ENCODE measurements at regions not wholly inside any gene's neighbourhood (a gene's known extent, or its start where the extent isn't known, plus 50 kb on each side); places are given as distances from the start of the nearest gene placed in this dataset.

DNA sequence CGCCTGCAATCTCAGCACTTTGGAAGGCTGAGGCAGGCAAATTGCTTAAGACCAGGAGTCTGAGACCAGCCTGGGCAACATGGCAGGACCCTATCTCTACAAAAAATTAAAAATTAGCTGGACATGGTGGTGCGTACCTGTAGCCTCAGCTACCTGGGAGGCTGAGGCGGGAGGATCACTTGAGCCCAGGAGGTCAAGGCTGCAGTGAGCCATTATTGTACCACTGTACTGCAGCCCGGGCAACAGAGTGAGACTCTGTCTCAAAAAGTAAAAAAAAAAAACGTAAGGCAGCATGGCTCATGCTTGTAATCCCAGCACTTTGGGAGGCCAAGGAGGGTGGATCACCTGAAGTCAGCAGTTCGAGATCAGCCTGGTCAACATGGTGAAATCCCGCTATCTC, 263.6 kb downstream of the PARN start:
- no peaks in the 10 kb centered on the region for H3K36me3 ChIP-seq (ENCODE audit: control insufficient read depth in 2 of 2, insufficient read depth in 2 of 2, low read length in 1 of 2)
- H4K20me1 ChIP-seq (ENCODE audit: control insufficient read depth, insufficient read depth): no peaks in the 10 kb centered on the region
- in situ Hi-C loops (cut with MboI) (no loop called here), intact Hi-C loops (cut with micrococcal nuclease; ENCODE audit: unreplicated experiment) (no loop called here)
- no peak overlapping the region for H3K27ac ChIP-seq (ENCODE audit: control insufficient read depth, insufficient read depth)
- H3K79me2 ChIP-seq (ENCODE audit: control insufficient read depth, insufficient read depth, low read length): no peaks in the 10 kb centered on the region
- no peak for DNase-seq (ENCODE audit: low read depth, low spot score)
- H3K9ac ChIP-seq (ENCODE audit: control insufficient read depth, insufficient read depth, low read length): no peak overlapping the region
- SMC1A ChIA-PET (ENCODE audit: uncharacterized antibody, unreplicated experiment): interaction anchor here (1.1 kb wide), 1 partner anchor 9 kb away, joined by 3 read pairs; no protein-coding TSS in a partner anchor
- H3K4me2 ChIP-seq (ENCODE audit: control insufficient read depth, insufficient read depth): no peak overlapping the region
- FAIRE-seq: no peak
- no peaks in the 10 kb centered on the region for H3K27me3 ChIP-seq (replicated peaks in 1 of 2; ENCODE audit: control insufficient read depth in 2 of 2, insufficient read depth in 2 of 2, low read length in 1 of 2)
- H3K4me1 ChIP-seq (ENCODE audit: control insufficient read depth, insufficient read depth, low read length): peaks cover 1% of the 10 kb centered on the region
- RAD21 ChIA-PET (ENCODE audit: unreplicated experiment): interaction anchor here (0.5 kb wide), 1 partner anchor 299 kb away, joined by 3 read pairs; no protein-coding TSS in a partner anchor
- no peak for ATAC-seq
- 76% methylated on average over 7 of the region's 7 CpGs for WGBS (ENCODE audit: insufficient coverage, insufficient replicate concordance, low lambda C conversion rate, missing lambda C conversion rate)
- POLR2A ChIA-PET: no interaction called here
- no peak overlapping the region for H3K4me3 ChIP-seq
- TF ChIP-seq SMARCA5 (IDR thresholded peaks at IDR 0.05): no peak
- TF ChIP-seq YY1 (IDR thresholded peaks at IDR 0.05; ENCODE audit: low read depth, low read length): no peak
- TF ChIP-seq NBN (IDR thresholded peaks at IDR 0.05): no peak
- TF ChIP-seq ZNF384 (IDR thresholded peaks at IDR 0.05; ENCODE audit: borderline replicate concordance, low read depth, low read length): no peak
- no peaks in the 10 kb centered on the region for H3K9me3 ChIP-seq (replicated peaks; ENCODE audit: control insufficient read depth, insufficient read depth, low read length)
- no TSS peak for BruUV-seq (replicated peaks)
- CTCF ChIA-PET: interaction anchor here (1.0 to 1.5 kb wide), 2 partner anchors 18 to 164 kb away, joined by 4 to 6 read pairs; no protein-coding TSS in a partner anchor
- no peak overlapping the region for H2AFZ ChIP-seq (ENCODE audit: control insufficient read depth, low read depth, low read length)

DNA sequence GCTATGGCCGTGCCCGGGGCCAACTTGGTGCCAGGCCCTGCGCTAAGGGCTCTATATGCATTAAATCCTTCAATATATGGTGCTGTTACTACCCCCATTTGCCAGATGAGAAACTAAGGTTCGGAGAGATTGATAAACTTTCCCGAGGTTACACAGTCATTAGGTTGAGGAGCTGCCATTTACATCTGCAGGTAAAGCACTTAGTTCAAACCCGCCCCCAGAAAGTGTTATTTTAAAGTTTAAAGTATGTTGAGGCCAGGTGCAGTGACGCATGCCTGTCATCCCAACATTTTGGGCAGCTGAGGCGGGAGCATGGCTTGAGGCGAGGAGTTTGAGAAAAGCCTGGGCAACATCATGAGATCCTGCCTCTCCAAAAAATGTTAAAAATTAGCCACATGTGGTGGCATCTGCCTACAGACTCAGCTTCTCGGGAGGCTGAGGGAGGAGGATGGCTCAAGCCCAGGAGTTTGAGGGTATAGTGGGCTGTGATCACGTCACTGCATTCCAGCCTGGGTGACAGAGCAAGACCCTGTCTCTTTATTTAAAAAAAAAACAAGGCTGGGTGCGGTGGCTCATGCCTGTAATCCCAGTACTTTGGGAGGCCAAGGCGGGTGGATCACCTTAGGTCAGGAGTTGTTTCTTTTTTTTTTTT, 264.7 kb downstream of the PARN start:
- Histone ChIP-seq H3K4me3 (no peak overlapping the region), H3K27ac (ENCODE audit: control insufficient read depth, insufficient read depth) (no peak overlapping the region), H3K4me2 (ENCODE audit: control insufficient read depth, insufficient read depth) (no peak overlapping the region), H3K9ac (ENCODE audit: control insufficient read depth, insufficient read depth, low read length) (no peak overlapping the region), H3K4me1 (ENCODE audit: control insufficient read depth, insufficient read depth, low read length) (peaks cover 10% of the 10 kb centered on the region), H3K27me3 (replicated peaks in 1 of 2; ENCODE audit: control insufficient read depth in 2 of 2, insufficient read depth in 2 of 2, low read length in 1 of 2) (no peaks in the 10 kb centered on the region), H3K36me3 (ENCODE audit: control insufficient read depth in 2 of 2, insufficient read depth in 2 of 2, low read length in 1 of 2) (no peaks in the 10 kb centered on the region), H4K20me1 (ENCODE audit: control insufficient read depth, insufficient read depth) (no peaks in the 10 kb centered on the region), H2AFZ (ENCODE audit: control insufficient read depth, low read depth, low read length) (no peak overlapping the region), H3K9me3 (replicated peaks; ENCODE audit: control insufficient read depth, insufficient read depth, low read length) (no peaks in the 10 kb centered on the region), H3K79me2 (ENCODE audit: control insufficient read depth, insufficient read depth, low read length) (no peaks in the 10 kb centered on the region)
- no peak for DNase-seq (ENCODE audit: low read depth, low spot score)
- 75% methylated on average over 13 of the region's 13 CpGs for WGBS (ENCODE audit: insufficient coverage, insufficient replicate concordance, low lambda C conversion rate, missing lambda C conversion rate)
- SMC1A ChIA-PET (ENCODE audit: uncharacterized antibody, unreplicated experiment): no interaction called here
- TF ChIP-seq BACH1 (IDR thresholded peaks at IDR 0.05; ENCODE audit: borderline replicate concordance): no peak
- no peak for TF ChIP-seq HDAC2 (IDR thresholded peaks at IDR 0.05)
- no peak for TF ChIP-seq ZNF207 (IDR thresholded peaks at IDR 0.05; ENCODE audit: borderline replicate concordance)
- TF ChIP-seq, protein P1, sequence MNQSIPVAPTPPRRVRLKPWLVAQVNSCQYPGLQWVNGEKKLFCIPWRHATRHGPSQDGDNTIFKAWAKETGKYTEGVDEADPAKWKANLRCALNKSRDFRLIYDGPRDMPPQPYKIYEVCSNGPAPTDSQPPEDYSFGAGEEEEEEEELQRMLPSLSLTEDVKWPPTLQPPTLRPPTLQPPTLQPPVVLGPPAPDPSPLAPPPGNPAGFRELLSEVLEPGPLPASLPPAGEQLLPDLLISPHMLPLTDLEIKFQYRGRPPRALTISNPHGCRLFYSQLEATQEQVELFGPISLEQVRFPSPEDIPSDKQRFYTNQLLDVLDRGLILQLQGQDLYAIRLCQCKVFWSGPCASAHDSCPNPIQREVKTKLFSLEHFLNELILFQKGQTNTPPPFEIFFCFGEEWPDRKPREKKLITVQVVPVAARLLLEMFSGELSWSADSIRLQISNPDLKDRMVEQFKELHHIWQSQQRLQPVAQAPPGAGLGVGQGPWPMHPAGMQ (IDR thresholded peaks at IDR 0.05; ENCODE audit: borderline replicate concordance): no peak
- CTCF ChIA-PET: interaction anchor here (1.5 kb wide), 1 partner anchor 19 kb away, joined by 6 read pairs; no protein-coding TSS in a partner anchor
- intact Hi-C loops (cut with micrococcal nuclease; ENCODE audit: unreplicated experiment) (no loop called here), in situ Hi-C loops (cut with MboI) (no loop called here)
- no TSS peak for BruUV-seq (replicated peaks)
- no peak for FAIRE-seq
- POLR2A ChIA-PET: no interaction called here
- RAD21 ChIA-PET (ENCODE audit: unreplicated experiment): no interaction called here
- ATAC-seq: no peak
